ENCODE measurements at regions not wholly inside any gene's neighbourhood (a gene's known extent, or its start where the extent isn't known, plus 50 kb on each side); places are given as distances from the start of the nearest gene placed in this dataset.

DNA sequence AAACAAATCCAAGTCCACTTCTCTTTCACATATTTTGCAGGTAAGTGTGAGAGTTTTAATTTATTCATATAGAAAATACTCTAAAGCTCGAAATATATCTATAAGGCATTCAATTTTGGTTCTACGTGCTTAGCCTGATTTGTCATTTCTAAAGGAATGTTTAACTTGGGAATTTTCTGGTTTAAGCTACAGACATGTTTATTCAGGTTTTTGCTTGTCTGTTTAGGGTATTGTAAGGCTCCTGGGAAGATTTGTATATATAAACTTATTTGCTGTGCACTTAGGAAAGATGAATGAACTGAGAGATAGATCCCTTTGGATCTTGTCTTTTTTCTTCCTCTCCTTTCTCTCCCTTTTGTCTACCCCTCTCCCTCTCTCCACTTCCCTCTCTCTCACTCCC lies 185.9 kb upstream of the NEIL3 start:
- in situ Hi-C loops (cut with MboI; ENCODE audit: low sequenced_read_pairs, unreplicated experiment): no loop called here
- TF ChIP-seq CTCF (IDR thresholded peaks at IDR 0.05; ENCODE audit: borderline replicate concordance, control extremely low read depth, extremely low read depth, insufficient read depth, missing control alignments): no peak
- DNase-seq (ENCODE audit: low spot score): no peak

DNA sequence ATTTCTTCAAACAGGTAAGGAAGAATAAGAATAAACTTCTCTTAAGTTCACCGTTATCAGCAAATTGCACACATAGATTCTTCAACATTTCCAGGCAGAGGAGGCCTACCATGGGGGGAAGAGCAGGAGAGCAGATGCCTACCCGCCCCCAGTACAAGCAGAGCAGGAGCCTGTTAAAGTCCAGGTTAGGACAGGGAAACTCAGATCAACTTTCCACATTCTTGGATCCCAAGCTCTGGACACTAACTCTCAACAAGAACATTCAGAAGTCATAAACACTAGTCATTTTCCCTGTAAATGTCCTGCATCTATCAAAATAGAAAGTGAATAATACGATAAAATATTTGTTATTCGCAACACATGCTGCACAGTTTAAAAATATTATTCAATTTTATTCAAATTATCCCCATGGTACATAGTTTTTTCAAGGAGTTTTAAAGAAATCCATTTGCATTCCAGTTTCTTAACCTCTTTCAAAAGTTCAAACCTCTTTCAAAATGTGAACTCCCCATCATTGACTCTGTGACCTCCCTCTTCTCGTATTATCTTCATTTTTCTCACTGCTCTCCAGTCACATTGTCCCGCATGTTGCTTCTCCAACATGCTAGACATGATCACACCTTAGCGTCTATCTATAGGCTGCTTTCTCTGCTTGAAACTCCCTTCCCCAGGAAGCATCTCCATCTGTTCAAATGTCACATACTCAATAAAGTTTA lies 185.2 kb upstream of the NEIL3 start:
- in situ Hi-C loops (cut with MboI; ENCODE audit: low sequenced_read_pairs, unreplicated experiment): no loop called here
- TF ChIP-seq CTCF (IDR thresholded peaks at IDR 0.05; ENCODE audit: borderline replicate concordance, control extremely low read depth, extremely low read depth, insufficient read depth, missing control alignments): no peak

DNA sequence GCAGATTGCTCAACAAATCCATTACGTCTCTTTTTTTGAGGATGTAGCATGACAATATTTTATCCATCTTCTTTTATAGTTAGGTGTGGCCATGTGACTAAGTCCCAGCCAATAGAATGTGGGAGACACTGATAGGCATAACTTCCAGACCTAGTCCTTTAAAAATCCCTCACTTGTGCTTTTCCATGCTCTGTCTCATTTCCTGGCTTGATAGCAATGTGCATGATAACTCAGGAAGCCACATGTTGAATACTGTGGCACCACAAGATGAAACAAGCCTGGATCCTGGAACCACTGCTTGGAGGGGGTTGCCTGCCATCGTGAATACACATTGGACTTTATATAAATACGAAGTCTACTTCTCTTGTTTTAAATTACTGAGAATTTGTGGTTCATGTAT lies 184.0 kb upstream of the NEIL3 start:
- DNase-seq (ENCODE audit: low spot score): no peak
- in situ Hi-C loops (cut with MboI; ENCODE audit: low sequenced_read_pairs, unreplicated experiment): no loop called here

More for the DNA sequence above, 185.2 kb upstream of the NEIL3 start:
- no peak for DNase-seq (ENCODE audit: low spot score)

DNA sequence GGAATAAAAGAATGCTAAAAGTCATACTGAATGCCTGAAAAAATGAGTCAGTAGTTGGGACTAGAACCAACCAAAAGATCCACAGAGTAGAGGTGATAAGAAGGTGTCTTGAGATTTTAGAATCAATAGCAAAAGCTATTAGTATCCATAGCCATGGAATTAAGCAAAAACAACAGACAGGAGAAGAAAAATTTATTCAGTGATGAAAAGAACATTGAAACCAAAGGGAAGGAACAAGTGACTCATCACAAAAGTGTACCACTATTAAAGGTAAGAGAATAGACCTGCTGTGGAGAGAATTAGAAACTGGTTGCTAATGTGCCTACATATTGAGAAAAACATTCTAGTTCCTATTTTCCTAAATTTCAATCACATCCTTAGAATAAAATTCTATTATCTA lies 182.0 kb upstream of the NEIL3 start:
- TF ChIP-seq CTCF (IDR thresholded peaks at IDR 0.05; ENCODE audit: borderline replicate concordance, control extremely low read depth, extremely low read depth, insufficient read depth, missing control alignments): no peak
- DNase-seq (ENCODE audit: low spot score): no peak
- in situ Hi-C loops (cut with MboI; ENCODE audit: low sequenced_read_pairs, unreplicated experiment): no loop called here

More for the DNA sequence above, 184.0 kb upstream of the NEIL3 start:
- no peak for TF ChIP-seq CTCF (IDR thresholded peaks at IDR 0.05; ENCODE audit: borderline replicate concordance, control extremely low read depth, extremely low read depth, insufficient read depth, missing control alignments)

DNA sequence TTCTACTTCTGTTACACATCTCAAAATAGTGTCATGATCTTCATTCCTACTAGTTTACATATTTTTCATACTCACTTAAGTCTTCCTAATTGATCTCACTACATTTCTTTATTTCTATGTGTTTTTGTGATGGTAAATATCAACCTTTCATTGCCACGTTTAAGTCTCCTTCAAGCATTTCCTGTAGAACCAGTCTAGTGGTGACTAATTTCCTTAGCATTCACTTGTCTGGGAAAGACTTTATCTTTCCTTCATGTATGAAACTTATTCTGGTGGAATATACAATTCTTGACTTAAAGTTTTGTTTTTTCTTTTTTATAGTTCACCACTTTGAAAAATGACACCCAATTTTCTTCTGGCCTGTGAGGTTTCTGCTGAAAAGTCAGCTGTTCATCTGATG lies 181.4 kb upstream of the NEIL3 start:
- no peak for DNase-seq (ENCODE audit: low spot score)
- in situ Hi-C loops (cut with MboI; ENCODE audit: low sequenced_read_pairs, unreplicated experiment): no loop called here
- TF ChIP-seq CTCF (IDR thresholded peaks at IDR 0.05; ENCODE audit: borderline replicate concordance, control extremely low read depth, extremely low read depth, insufficient read depth, missing control alignments): no peak

GRCh38 chr4:177131736-177132135 lies 177.9 kb upstream of the NEIL3 start:
- DNase-seq (ENCODE audit: low spot score): no peak
- in situ Hi-C loops (cut with MboI; ENCODE audit: low sequenced_read_pairs, unreplicated experiment): no loop called here
- no peak for TF ChIP-seq CTCF (IDR thresholded peaks at IDR 0.05; ENCODE audit: borderline replicate concordance, control extremely low read depth, extremely low read depth, insufficient read depth, missing control alignments)
